GM23338 (cell line): ENCODE measurements at regions not wholly inside any gene's neighbourhood (a gene's known extent, or its start where the extent isn't known, plus 50 kb on each side); places are given as distances from the start of the nearest gene placed in this dataset.

Experiments
- ATAC-seq: fragments of 200-7000 bp; cut with Tn5 transposase; 3 replicates; pipeline ENCODE4 v1.9.1; 2020
- DNase-seq: peaks from one replicate; pipeline ENCODE4 v3.0.0-alpha.2; 2015; ENCODE audit warnings: low spot score
- H2AFZ ChIP-seq: fragments of 200-600 bp; sonication (generic); 2 replicates; pipeline ENCODE4 v1.8.0; 2016; ENCODE audit warnings: antibody characterized with exemption, mild to moderate bottlenecking, moderate library complexity
- H3F3A ChIP-seq: fragments of 200-600 bp; sonication (generic); replicated peaks from 2 replicates; pipeline ENCODE4 v1.8.0; 2017; ENCODE audit warnings: antibody characterized with exemption, mixed run types, low read depth
- H3K27ac ChIP-seq: fragments of 200-600 bp; sonication (generic); 2 replicates; pipeline ENCODE4 v1.6.1; 2016; ENCODE audit warnings: low read depth
- H3K27me3 ChIP-seq: fragments of 200-600 bp; sonication (generic); 2 replicates; pipeline ENCODE4 v1.8.0; 2016; ENCODE audit warnings: mild to moderate bottlenecking, mixed run types, moderate library complexity; ENCODE audit not compliant: insufficient read depth
- H3K36me3 ChIP-seq: fragments of 200-600 bp; sonication (generic); 2 replicates; pipeline ENCODE4 v1.8.0; 2016; ENCODE audit warnings: mild to moderate bottlenecking; ENCODE audit not compliant: insufficient read depth
- H3K4me1 ChIP-seq: fragments of 200-600 bp; sonication (generic); 2 replicates; pipeline ENCODE4 v1.8.0; 2016; ENCODE audit warnings: mild to moderate bottlenecking, moderate library complexity; ENCODE audit not compliant: insufficient read depth
- H3K4me2 ChIP-seq: fragments of 200-600 bp; sonication (generic); 2 replicates; pipeline ENCODE4 v1.7.1; 2017; ENCODE audit warnings: mixed run types
- H3K4me3 ChIP-seq: fragments of 200-600 bp; sonication (generic); 2 replicates; pipeline ENCODE4 v1.6.1; 2016; ENCODE audit warnings: mixed run types
- H3K79me2 ChIP-seq: fragments of 200-600 bp; sonication (generic); replicated peaks from 2 replicates; pipeline ENCODE4 v1.8.0; 2017; ENCODE audit warnings: mild to moderate bottlenecking; ENCODE audit not compliant: insufficient read depth
- H3K9me2 ChIP-seq: fragments of 200-600 bp; sonication (generic); 2 replicates; pipeline ENCODE4 v1.8.0; 2017; ENCODE audit not compliant: insufficient read depth
- H4K20me1 ChIP-seq: fragments of 200-600 bp; sonication (generic); replicated peaks from 2 replicates; pipeline ENCODE4 v1.8.0; 2017; ENCODE audit warnings: mild to moderate bottlenecking; ENCODE audit not compliant: insufficient read depth
- H3K27ac Mint-ChIP-seq: 2 replicates; pipeline ENCODE4 v1.8.0; 2020; ENCODE audit warnings: inconsistent platforms, mild to moderate bottlenecking, moderate library complexity, mixed read lengths
- H3K27me3 Mint-ChIP-seq: 3 replicates; pipeline ENCODE4 v1.8.0; 2022; ENCODE audit warnings: low read depth, mild to moderate bottlenecking, moderate library complexity, mixed read lengths, inconsistent platforms; ENCODE audit not compliant: insufficient read depth, poor library complexity
- H3K36me3 Mint-ChIP-seq: 3 replicates; pipeline ENCODE4 v1.8.0; 2021; ENCODE audit warnings: low read depth, mild to moderate bottlenecking, inconsistent platforms, moderate library complexity, mixed read lengths
- H3K4me1 Mint-ChIP-seq: 3 replicates; pipeline ENCODE4 v1.8.0; 2020; ENCODE audit warnings: mild to moderate bottlenecking, inconsistent platforms, mixed read lengths
- H3K4me3 Mint-ChIP-seq: 3 replicates; pipeline ENCODE4 v1.8.0; 2021; ENCODE audit warnings: moderate library complexity, mild to moderate bottlenecking, inconsistent platforms, mixed read lengths
- H3K9me3 Mint-ChIP-seq: 3 replicates; pipeline ENCODE4 v1.8.0; 2020; ENCODE audit warnings: moderate library complexity, mild to moderate bottlenecking, inconsistent platforms, mixed read lengths
- CTCF ChIP-seq, 2 experiments: fragments of 200-600 bp in 1 of 2; sonication (generic) in 1 of 2; conservative IDR thresholded peaks; 2 replicates each; pipeline versions ENCODE4 v1.5.1 to v1.6.1; 2016 to 2017; ENCODE audit warnings: antibody characterized with exemption in 2 of 2, low read depth in 2 of 2, mild to moderate bottlenecking in 2 of 2, moderate library complexity in 1 of 2
- ETS1 ChIP-seq: IDR thresholded peaks from 2 replicates; pipeline ENCODE4 v1.6.1; 2016; ENCODE audit warnings: antibody characterized with exemption
- EZH2 ChIP-seq: fragments of 200-600 bp; sonication (generic); IDR thresholded peaks from one replicate; pipeline ENCODE4 v1.8.0; 2017; ENCODE audit warnings: antibody characterized with exemption, mild to moderate bottlenecking, low read depth; ENCODE audit not compliant: unreplicated experiment
- REST ChIP-seq: IDR thresholded peaks from one replicate; pipeline ENCODE4 v1.6.1; 2018; ENCODE audit warnings: antibody characterized with exemption; ENCODE audit not compliant: unreplicated experiment
- ZNF114 ChIP-seq: fragments of 250-450 bp; sonication (Bioruptor Pico); IDR thresholded peaks from 2 replicates; pipeline ENCODE4 v1.5.0; 2020; ENCODE audit warnings: mild to moderate bottlenecking, moderate library complexity

- Histone ChIP-seq H3K9me2 (no peaks in the 10 kb centered on the region; the same call in 1 of the 2 replicates), H3K27me3 (no peaks in the 10 kb centered on the region), H3K4me2 (no peak overlapping the region), H2AFZ (no peak overlapping the region), H3K27ac (no peak overlapping the region), H3K4me1 (peaks cover 7% of the 10 kb centered on the region; the same call in 1 of the 2 replicates), H3K4me3 (no peak overlapping the region), H3K79me2 (no peaks in the 10 kb centered on the region), H3K36me3 (no peaks in the 10 kb centered on the region), H3F3A (no peaks in the 10 kb centered on the region), H4K20me1 (no peaks in the 10 kb centered on the region)
- Mint-ChIP-seq H3K4me1 (no peaks in the 10 kb centered on the region; the same call in 2 of the 3 replicates), H3K36me3 (no peaks in the 10 kb centered on the region), H3K4me3 (no peak overlapping the region), H3K27ac (no peak overlapping the region), H3K9me3 (no peaks in the 10 kb centered on the region; the same call in 2 of the 3 replicates), H3K27me3 (no peaks in the 10 kb centered on the region)
- no peak for TF ChIP-seq ZNF114 (CRISPR knock-in tag)
- no peak for ATAC-seq
- DNase-seq: no peak
Measured at GRCh38 chr3:76432396-76432795, 607.5 kb upstream of the ROBO2 start.

GRCh38 chr3:76436894-76437293 is 603.0 kb upstream of the ROBO2 start:
- H3F3A ChIP-seq: no peaks in the 10 kb centered on the region
- Mint-ChIP-seq H3K4me3 (no peak overlapping the region), H3K36me3 (no peaks in the 10 kb centered on the region), H3K9me3 (no peaks in the 10 kb centered on the region; the same call in 2 of the 3 replicates), H3K27me3 (no peaks in the 10 kb centered on the region), H3K27ac (no peak overlapping the region), H3K4me1 (peaks cover 16% of the 10 kb centered on the region)
- DNase-seq (no peak), ATAC-seq (no peak)
- no peak overlapping the region for H3K4me2 ChIP-seq
- TF ChIP-seq REST: no peak
- TF ChIP-seq EZH2: no peak
- TF ChIP-seq CTCF (conservative IDR thresholded peaks at IDR 0.05; ENCODE audit: low read depth in 2 of 2): no peak
- no peak for TF ChIP-seq ETS1
- H3K4me1 ChIP-seq: peaks cover 7% of the 10 kb centered on the region; the same call in 1 of the 2 replicates
- no peak overlapping the region for H2AFZ ChIP-seq
- peaks cover 4% of the 10 kb centered on the region for H3K9me2 ChIP-seq
- no peaks in the 10 kb centered on the region for H4K20me1 ChIP-seq
- no peaks in the 10 kb centered on the region for H3K27me3 ChIP-seq
- no peaks in the 10 kb centered on the region for H3K36me3 ChIP-seq
- no peak overlapping the region for H3K4me3 ChIP-seq
- H3K27ac ChIP-seq: no peak overlapping the region
- H3K79me2 ChIP-seq: no peaks in the 10 kb centered on the region
